Mammary epithelial cell (primary cell): ENCODE measurements at regions not wholly inside any gene's neighbourhood (a gene's known extent, or its start where the extent isn't known, plus 50 kb on each side); places are given as distances from the start of the nearest gene placed in this dataset.

Experiments
- EZH2 ChIP-seq: IDR thresholded peaks from 2 replicates; pipeline ENCODE4 v1.6.1; 2012; ENCODE audit warnings: low read length, inconsistent platforms, borderline replicate concordance
- TF ChIP-seq, protein P1 (sequence below), 2 donors: IDR thresholded peaks in 1 of 2; conservative IDR thresholded peaks in 1 of 2; 2 replicates each; pipeline ENCODE4 v1.5.1; 2011 to 2012; ENCODE audit warnings: inconsistent platforms in 2 of 2, low read length in 2 of 2, mild to moderate bottlenecking in 2 of 2, control low read depth in 1 of 2, low read depth in 1 of 2; ENCODE audit not compliant: insufficient read depth in 1 of 2; ENCODE audit errors: extremely low read depth in 1 of 2

DNA sequence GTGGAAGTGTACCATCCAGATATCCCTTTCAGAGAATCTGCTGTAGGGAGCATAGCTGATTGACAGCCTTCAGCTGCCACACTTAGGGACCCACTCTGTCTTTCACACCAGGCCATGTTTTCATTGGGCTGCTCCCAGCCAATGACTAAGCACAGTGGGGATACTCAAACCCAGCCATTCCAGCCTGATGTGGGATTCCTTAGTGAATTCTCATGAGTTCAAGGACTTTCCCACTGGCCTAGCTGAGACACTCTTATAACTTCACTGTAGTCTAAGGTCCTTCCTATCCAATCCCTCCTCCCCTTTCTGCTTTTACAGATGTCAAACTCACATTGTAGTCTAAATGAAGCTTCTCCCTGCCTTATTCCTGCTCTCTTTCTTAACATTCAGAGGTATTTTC lies 201.2 kb downstream of the PIK3C3 start:
- TF ChIP-seq EZH2 = no peak
- TF ChIP-seq, protein P1, sequence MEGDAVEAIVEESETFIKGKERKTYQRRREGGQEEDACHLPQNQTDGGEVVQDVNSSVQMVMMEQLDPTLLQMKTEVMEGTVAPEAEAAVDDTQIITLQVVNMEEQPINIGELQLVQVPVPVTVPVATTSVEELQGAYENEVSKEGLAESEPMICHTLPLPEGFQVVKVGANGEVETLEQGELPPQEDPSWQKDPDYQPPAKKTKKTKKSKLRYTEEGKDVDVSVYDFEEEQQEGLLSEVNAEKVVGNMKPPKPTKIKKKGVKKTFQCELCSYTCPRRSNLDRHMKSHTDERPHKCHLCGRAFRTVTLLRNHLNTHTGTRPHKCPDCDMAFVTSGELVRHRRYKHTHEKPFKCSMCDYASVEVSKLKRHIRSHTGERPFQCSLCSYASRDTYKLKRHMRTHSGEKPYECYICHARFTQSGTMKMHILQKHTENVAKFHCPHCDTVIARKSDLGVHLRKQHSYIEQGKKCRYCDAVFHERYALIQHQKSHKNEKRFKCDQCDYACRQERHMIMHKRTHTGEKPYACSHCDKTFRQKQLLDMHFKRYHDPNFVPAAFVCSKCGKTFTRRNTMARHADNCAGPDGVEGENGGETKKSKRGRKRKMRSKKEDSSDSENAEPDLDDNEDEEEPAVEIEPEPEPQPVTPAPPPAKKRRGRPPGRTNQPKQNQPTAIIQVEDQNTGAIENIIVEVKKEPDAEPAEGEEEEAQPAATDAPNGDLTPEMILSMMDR (conservative IDR thresholded peaks at IDR 0.05 in 1 of 2, IDR thresholded peaks at IDR 0.05 in 1 of 2; ENCODE audit: extremely low read depth in 1 of 2, insufficient read depth in 1 of 2, low read depth in 1 of 2, low read length in 2 of 2) = no peak
